ENCODE measurements at regions not wholly inside any gene's neighbourhood (a gene's known extent, or its start where the extent isn't known, plus 50 kb on each side); places are given as distances from the start of the nearest gene placed in this dataset.

DNA sequence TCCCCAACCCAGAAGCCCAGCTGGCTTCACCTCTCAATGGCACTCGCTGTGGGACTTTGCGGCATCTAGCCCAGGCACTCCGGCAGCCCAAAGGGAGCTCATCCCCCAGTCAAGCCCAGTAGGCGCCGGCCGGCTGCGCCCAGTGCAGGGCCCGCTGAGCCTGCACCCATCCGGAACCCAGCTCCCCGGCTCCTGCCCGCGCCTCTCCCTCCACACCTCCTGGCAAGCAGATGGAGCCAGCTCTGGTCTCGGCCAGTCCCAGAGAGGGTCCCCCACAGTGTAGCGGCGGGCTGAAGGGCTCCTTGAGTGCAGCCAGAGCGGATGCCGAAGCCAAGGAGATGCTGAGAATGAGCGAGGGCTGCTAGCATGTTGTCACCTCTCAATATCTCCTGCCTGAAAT, 116.8 kb upstream of the UGT8 start:
- no peak for TF ChIP-seq POLR2A (IDR thresholded peaks at IDR 0.05; ENCODE audit: low read depth, low read length)
- FAIRE-seq (no peak), DNase-seq (ENCODE audit: insufficient read length, low spot score) (no peak)

GRCh38 chr4:114487101-114487500, 111.5 kb upstream of the UGT8 start:
- TF ChIP-seq POLR2A (IDR thresholded peaks at IDR 0.05; ENCODE audit: low read depth, low read length), result no peak
- no peak for DNase-seq (ENCODE audit: insufficient read length, low spot score)
- FAIRE-seq, result no peak

DNA sequence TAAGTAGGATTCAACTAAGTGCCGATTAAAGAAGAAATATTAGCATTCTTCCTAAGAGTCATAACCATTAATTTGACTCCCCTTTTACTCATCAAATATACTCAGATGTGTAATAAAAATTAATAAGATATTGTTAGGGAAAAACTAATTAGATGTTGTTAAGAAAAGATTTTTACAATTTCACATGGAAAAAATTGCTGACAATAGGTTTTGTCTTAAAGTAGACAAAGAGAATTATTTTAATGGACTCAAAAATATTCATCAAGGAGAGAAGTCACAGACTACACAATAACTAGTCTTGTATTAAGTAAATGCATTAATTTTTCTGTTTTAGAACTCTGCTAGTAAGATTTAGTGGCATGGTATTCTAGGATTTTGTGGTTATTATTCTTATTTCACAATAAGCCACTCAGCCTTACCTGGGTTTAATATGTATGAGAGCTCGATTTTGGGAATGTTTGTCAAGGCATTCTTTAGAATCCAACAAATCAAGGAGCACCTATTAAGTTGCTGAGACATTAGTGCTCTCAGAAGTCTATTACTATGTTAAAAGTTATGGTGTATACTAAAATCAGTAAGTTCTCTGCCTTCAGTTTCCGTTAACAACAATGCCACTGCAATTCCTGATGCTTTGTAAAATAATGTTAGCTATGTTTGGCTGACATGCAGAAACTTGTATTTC, 110.2 kb upstream of the UGT8 start:
- no peak for FAIRE-seq
- no peak for TF ChIP-seq POLR2A (IDR thresholded peaks at IDR 0.05; ENCODE audit: low read depth, low read length)
- DNase-seq (ENCODE audit: insufficient read length, low spot score), result no peak

- FAIRE-seq, result no peak
- no peak for TF ChIP-seq POLR2A (IDR thresholded peaks at IDR 0.05; ENCODE audit: low read depth, low read length)
- DNase-seq (ENCODE audit: insufficient read length, low spot score), result no peak
Observed at GRCh38 chr4:114494246-114494803, 104.3 kb upstream of the UGT8 start.

GRCh38 chr4:114495471-114495928, 103.1 kb upstream of the UGT8 start:
- DNase-seq (ENCODE audit: insufficient read length, low spot score) (no peak), FAIRE-seq (no peak)
- TF ChIP-seq POLR2A (IDR thresholded peaks at IDR 0.05; ENCODE audit: low read depth, low read length), result no peak

DNA sequence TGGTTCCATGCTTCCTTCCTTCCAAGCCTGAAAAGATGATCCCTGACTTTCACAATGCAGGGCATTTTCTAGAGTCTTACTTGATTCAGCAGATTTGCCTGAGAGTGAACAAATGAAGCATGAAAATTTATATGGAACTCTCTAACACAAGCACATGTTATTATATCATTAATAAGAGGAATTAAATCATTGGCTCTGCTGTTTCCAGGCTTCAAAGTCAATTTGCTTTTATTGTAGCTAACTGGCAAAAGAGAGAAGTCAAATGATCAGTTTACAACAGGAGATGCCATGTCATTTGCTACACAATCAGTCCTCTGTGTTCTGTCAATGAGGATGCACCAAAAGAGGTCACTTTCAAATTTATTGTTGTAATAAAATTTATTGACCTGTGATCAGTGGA, 101.5 kb upstream of the UGT8 start:
- FAIRE-seq (no peak), DNase-seq (ENCODE audit: insufficient read length, low spot score) (no peak)
- TF ChIP-seq POLR2A (IDR thresholded peaks at IDR 0.05; ENCODE audit: low read depth, low read length), result no peak

DNA sequence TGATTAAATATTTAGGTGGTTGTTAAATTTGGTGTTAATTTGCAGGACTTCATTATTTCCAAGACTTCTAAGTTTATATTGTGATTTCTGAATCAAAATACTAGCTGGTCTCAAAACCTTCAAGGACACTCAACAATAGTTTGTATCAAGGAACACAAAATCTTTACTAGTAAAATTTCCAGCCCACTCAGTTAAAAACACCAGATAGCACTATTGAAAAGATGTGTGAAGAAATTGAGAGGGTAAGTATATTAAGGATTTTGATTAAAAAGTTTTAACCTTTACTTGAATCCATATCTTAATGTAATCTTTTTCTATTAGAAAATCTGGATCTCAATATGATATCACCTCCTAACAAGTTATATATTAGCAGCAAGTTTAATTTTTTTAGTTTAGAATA, 89.3 kb upstream of the UGT8 start:
- FAIRE-seq (no peak), DNase-seq (ENCODE audit: insufficient read length, low spot score) (no peak)
- no peak for TF ChIP-seq POLR2A (IDR thresholded peaks at IDR 0.05; ENCODE audit: low read depth, low read length)

GRCh38 chr4:114512595-114513295, 85.9 kb upstream of the UGT8 start:
- FAIRE-seq, result no peak
- DNase-seq (ENCODE audit: insufficient read length, low spot score), result no peak
- no peak for TF ChIP-seq POLR2A (IDR thresholded peaks at IDR 0.05; ENCODE audit: low read depth, low read length)

- no peak for DNase-seq (ENCODE audit: insufficient read length, low spot score)
- no peak for TF ChIP-seq POLR2A (IDR thresholded peaks at IDR 0.05; ENCODE audit: low read depth, low read length)
- no peak for FAIRE-seq
Observed at GRCh38 chr4:114519368-114519767, 79.2 kb upstream of the UGT8 start.

- no peak for FAIRE-seq
- no peak for DNase-seq (ENCODE audit: insufficient read length, low spot score)
- TF ChIP-seq POLR2A (IDR thresholded peaks at IDR 0.05; ENCODE audit: low read depth, low read length), result no peak
Observed at GRCh38 chr4:114527170-114527569, 71.4 kb upstream of the UGT8 start.

- no peak for FAIRE-seq
- no peak for DNase-seq (ENCODE audit: insufficient read length, low spot score)
- no peak for TF ChIP-seq POLR2A (IDR thresholded peaks at IDR 0.05; ENCODE audit: low read depth, low read length)
Observed at GRCh38 chr4:114527637-114528036, 71.0 kb upstream of the UGT8 start.

- no peak for TF ChIP-seq POLR2A (IDR thresholded peaks at IDR 0.05; ENCODE audit: low read depth, low read length)
- FAIRE-seq (no peak), DNase-seq (ENCODE audit: insufficient read length, low spot score) (no peak)
Observed at GRCh38 chr4:114535725-114536124, 62.9 kb upstream of the UGT8 start.

- no peak for DNase-seq (ENCODE audit: insufficient read length, low spot score)
- FAIRE-seq, result no peak
- TF ChIP-seq POLR2A (IDR thresholded peaks at IDR 0.05; ENCODE audit: low read depth, low read length), result no peak
Observed at GRCh38 chr4:114537352-114537751, 61.3 kb upstream of the UGT8 start.

- DNase-seq (ENCODE audit: insufficient read length, low spot score) (no peak), FAIRE-seq (no peak)
- TF ChIP-seq POLR2A (IDR thresholded peaks at IDR 0.05; ENCODE audit: low read depth, low read length), result no peak
Observed at GRCh38 chr4:114538012-114538617, 60.5 kb upstream of the UGT8 start.
